Panc1 (cell line): ENCODE measurements at regions not wholly inside any gene's neighbourhood (a gene's known extent, or its start where the extent isn't known, plus 50 kb on each side); places are given as distances from the start of the nearest gene placed in this dataset.

ENCODE experiments used
- ATAC-seq: fragments of 200-7000 bp; cut with Tn5 transposase; 2 replicates; pipeline ENCODE4 v1.9.1; 2020; ENCODE audit warnings: mild to moderate bottlenecking, moderate library complexity
- BruUV-seq: library from RNA; stranded (reverse); fragments of 400-500 nt; replicated peaks from 2 replicates; lab custom pipeline; 2021; lab: Mats Ljungman, UMichigan
- CTCF ChIA-PET: fragments of 300-600 bp; sonication (Branson Sonifier 250); formaldehyde crosslinking; loops from one replicate; lab custom pipeline; 2022; ENCODE audit warnings: antibody characterized with exemption; lab: Charles Lee
- POLR2A ChIA-PET: fragments of 300-600 bp; sonication (Branson Sonifier 250); formaldehyde crosslinking; loops from one replicate; lab custom pipeline; 2022; ENCODE audit warnings: antibody characterized with exemption; lab: Charles Lee
- DNase-seq: peaks from one replicate; pipeline ENCODE4 v3.0.0-alpha.2; 2010; ENCODE audit warnings: low read depth, low spot score
- H3K27ac ChIP-seq: 2 replicates; pipeline ENCODE4 v1.5.1; 2011; ENCODE audit warnings: mild to moderate bottlenecking, low read length, inconsistent platforms
- H3K27me3 ChIP-seq: fragments of 200-500 bp; sonication (Bioruptor generic); 2 replicates; pipeline ENCODE4 v1.6.0; 2014; ENCODE audit warnings: low read length, inconsistent platforms; ENCODE audit not compliant: control insufficient read depth, insufficient read depth
- H3K36me3 ChIP-seq: fragments of 200-500 bp; sonication (Bioruptor generic); 2 replicates; pipeline ENCODE4 v1.5.1; 2014; ENCODE audit warnings: inconsistent platforms, mild to moderate bottlenecking, low read length, moderate library complexity; ENCODE audit not compliant: control insufficient read depth, insufficient read depth
- H3K4me1 ChIP-seq: 2 replicates; pipeline ENCODE4 v1.5.1; 2011; ENCODE audit warnings: inconsistent platforms, mild to moderate bottlenecking, low read length, moderate library complexity; ENCODE audit not compliant: control insufficient read depth, insufficient read depth
- H3K4me3 ChIP-seq, 2 experiments: 2 replicates each; pipeline ENCODE4 v1.5.1; 2011 to 2012; ENCODE audit warnings: low read depth in 2 of 2, low read length in 2 of 2, mild to moderate bottlenecking in 2 of 2, inconsistent platforms in 1 of 2, moderate library complexity in 1 of 2
- H3K9me3 ChIP-seq: fragments of 200-500 bp; sonication (Bioruptor generic); 2 replicates; pipeline ENCODE4 v1.5.1; 2014; ENCODE audit warnings: low read depth, mild to moderate bottlenecking, inconsistent platforms, low read length, moderate library complexity; ENCODE audit not compliant: control insufficient read depth, insufficient read depth
- POLR2AphosphoS5 ChIP-seq: IDR thresholded peaks from 2 replicates; pipeline ENCODE4 v1.6.1; 2012; ENCODE audit warnings: mild to moderate bottlenecking, low read depth, low read length, moderate library complexity
- REST ChIP-seq, 2 experiments: IDR thresholded peaks; 2 replicates each; pipeline ENCODE4 v1.6.1; 2011 to 2012; ENCODE audit warnings: low read depth in 2 of 2, control low read depth in 1 of 2, low read length in 1 of 2, mild to moderate bottlenecking in 1 of 2, moderate library complexity in 1 of 2; ENCODE audit not compliant: insufficient read depth in 1 of 2
- SIN3A ChIP-seq: IDR thresholded peaks from 2 replicates; pipeline ENCODE4 v1.6.1; 2012; ENCODE audit warnings: low read depth, mild to moderate bottlenecking, low read length, moderate library complexity, borderline replicate concordance; ENCODE audit not compliant: insufficient read depth
- TCF7L2 ChIP-seq: IDR thresholded peaks from 2 replicates; pipeline ENCODE4 v1.6.1; 2011; ENCODE audit warnings: mild to moderate bottlenecking, low read depth, low read length, inconsistent platforms
- in situ Hi-C: cut with HindIII; loops from 2 replicates; pipeline ENCODE4 v1.10.0; 2016; ENCODE audit warnings: low sequenced_read_pairs, low pct_unique_long_range_greater_than_20kb
- intact Hi-C: fragments of 100-400 bp; cut with micrococcal nuclease; formaldehyde crosslinking; loops from one replicate; pipeline ENCODE4 v1.10.0; 2022; ENCODE audit not compliant: unreplicated experiment
- TF ChIP-seq, protein P1 (sequence below): fragments of 450-650 bp; IDR thresholded peaks from 2 replicates; pipeline ENCODE4 v1.5.1; 2017; ENCODE audit warnings: mild to moderate bottlenecking

GRCh38 chr4:37502070-37502469 is 184.1 kb downstream of the RELL1 start:
- Histone ChIP-seq H3K27me3 (no peaks in the 10 kb centered on the region), H3K27ac (no peak overlapping the region), H3K4me1 (no peaks in the 10 kb centered on the region), H3K9me3 (no peaks in the 10 kb centered on the region), H3K4me3 (no peak overlapping the region), H3K36me3 (no peaks in the 10 kb centered on the region)
- POLR2A ChIA-PET = no interaction called here
- DNase-seq = no peak
- no peak for ATAC-seq
- in situ Hi-C loops (no loop called here), intact Hi-C loops (no loop called here)
- CTCF ChIA-PET = no interaction called here
- TF ChIP-seq, protein P1, sequence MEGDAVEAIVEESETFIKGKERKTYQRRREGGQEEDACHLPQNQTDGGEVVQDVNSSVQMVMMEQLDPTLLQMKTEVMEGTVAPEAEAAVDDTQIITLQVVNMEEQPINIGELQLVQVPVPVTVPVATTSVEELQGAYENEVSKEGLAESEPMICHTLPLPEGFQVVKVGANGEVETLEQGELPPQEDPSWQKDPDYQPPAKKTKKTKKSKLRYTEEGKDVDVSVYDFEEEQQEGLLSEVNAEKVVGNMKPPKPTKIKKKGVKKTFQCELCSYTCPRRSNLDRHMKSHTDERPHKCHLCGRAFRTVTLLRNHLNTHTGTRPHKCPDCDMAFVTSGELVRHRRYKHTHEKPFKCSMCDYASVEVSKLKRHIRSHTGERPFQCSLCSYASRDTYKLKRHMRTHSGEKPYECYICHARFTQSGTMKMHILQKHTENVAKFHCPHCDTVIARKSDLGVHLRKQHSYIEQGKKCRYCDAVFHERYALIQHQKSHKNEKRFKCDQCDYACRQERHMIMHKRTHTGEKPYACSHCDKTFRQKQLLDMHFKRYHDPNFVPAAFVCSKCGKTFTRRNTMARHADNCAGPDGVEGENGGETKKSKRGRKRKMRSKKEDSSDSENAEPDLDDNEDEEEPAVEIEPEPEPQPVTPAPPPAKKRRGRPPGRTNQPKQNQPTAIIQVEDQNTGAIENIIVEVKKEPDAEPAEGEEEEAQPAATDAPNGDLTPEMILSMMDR = no peak
- TF ChIP-seq SIN3A (no peak), REST (IDR thresholded peaks at IDR 0.05; ENCODE audit: insufficient read depth in 1 of 2, low read depth in 2 of 2, low read length in 1 of 2) (no peak), TCF7L2 (no peak), POLR2AphosphoS5 (no peak)
- BruUV-seq = no TSS peak
